ENCODE measurements at regions not wholly inside any gene's neighbourhood (a gene's known extent, or its start where the extent isn't known, plus 50 kb on each side); places are given as distances from the start of the nearest gene placed in this dataset.

GRCh38 chr12:124218243-124218560 is 76.7 kb upstream of the RFLNA start:
- TF ChIP-seq EZH2 (IDR thresholded peaks at IDR 0.05) = no peak
- no peak for TF ChIP-seq POLR2AphosphoS5 (IDR thresholded peaks at IDR 0.05; ENCODE audit: borderline replicate concordance, low read depth, low read length)
- no peak for TF ChIP-seq FOXP2 (optimal IDR thresholded peaks at IDR 0.05; ENCODE audit: control extremely low read depth, extremely low read length, insufficient read depth)
